Amygdala (tissue), 56 donors: ENCODE measurements at regions not wholly inside any gene's neighbourhood (a gene's known extent, or its start where the extent isn't known, plus 50 kb on each side); places are given as distances from the start of the nearest gene placed in this dataset.
"Not testable (repeated sequence)": the region's sequence is repeated elsewhere in the genome, so short reads cannot be mapped to it uniquely, and the experiment has no call there.

Experiments used
- DNase-seq, 56 donors: peaks; one replicate each; lab custom pipeline; 2025; lab: John Stamatoyannopoulos, UW

DNA sequence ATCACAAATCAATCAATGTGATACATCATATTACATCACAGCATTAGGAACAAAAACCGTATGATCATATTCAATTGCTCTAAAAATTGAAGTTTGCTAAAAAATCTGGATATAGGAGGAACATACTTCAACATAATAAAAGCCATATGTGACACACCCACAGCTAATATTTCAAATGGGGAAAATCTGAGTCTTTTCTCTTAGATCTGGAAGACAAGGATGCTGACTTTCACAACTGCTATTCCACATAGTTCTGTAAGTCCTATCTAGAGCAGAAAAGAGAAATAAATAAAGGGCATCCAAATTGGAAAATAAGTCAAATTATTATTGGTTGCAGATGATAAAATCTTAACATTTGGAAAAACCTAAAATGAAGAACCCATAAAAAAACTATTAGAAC lies 256.8 kb upstream of the SGO1 start:
- no peak for DNase-seq

GRCh38 chr3:20427268-20427667 lies 241.3 kb upstream of the SGO1 start:
- DNase-seq: not testable (repeated sequence)

DNA sequence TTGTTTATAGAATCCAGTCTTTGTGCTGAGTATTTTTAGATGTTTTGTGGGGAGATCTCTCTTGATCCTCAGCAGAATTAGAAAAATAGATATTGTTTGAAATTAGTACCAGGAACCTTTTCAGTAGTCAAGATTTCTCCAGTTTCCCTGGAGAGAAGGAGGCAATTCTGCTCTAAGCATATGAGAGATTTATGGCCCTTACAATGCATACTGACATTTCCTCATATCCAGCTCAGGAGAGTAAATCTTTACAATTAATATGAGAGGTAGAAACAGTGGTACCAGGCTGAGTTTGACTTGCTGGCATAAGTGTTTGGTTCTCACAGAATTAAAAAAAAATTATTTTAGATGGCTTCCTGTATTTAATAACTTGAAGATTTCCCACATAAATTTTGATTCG lies 239.1 kb upstream of the SGO1 start:
- DNase-seq: no peak

GRCh38 chr3:20424086-20424485 lies 238.1 kb upstream of the SGO1 start:
- no peak for DNase-seq

- DNase-seq: no peak
These were observed 236.4 kb upstream of the SGO1 start for GRCh38 chr3:20422391-20422790.

DNA sequence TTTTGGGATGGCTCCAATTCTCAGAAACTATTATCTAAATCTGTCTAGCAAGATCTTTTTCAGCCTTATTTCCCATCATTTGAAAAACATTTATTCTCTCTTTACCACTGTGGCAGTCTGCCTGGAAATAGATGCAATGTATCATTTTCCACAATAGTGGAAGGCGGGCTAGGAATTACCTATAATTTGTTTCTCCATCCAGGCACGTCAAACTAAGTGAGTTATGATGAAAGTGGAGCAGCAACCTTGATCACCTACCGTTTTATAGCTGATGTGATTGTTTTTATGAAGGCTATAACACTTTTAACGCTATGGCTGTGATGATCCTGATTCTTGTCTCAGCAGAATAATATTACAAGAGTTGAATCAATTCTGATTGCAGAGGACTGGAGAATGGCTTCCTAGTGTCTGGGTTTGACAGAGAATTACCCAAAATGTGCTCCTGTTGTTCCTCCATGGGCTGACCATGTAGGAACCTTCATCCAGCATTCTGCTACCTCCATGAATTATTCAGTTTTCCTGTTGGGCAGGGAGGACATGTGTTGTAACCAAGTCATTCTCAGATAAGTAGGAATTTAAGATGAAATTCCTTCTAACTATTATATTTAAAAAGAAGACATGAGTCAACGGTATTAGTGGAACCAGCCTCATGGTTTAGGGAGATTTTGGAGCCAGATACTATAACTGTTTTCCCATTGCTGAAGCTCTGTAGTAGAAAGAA lies 231.5 kb upstream of the SGO1 start:
- DNase-seq: no peak

DNA sequence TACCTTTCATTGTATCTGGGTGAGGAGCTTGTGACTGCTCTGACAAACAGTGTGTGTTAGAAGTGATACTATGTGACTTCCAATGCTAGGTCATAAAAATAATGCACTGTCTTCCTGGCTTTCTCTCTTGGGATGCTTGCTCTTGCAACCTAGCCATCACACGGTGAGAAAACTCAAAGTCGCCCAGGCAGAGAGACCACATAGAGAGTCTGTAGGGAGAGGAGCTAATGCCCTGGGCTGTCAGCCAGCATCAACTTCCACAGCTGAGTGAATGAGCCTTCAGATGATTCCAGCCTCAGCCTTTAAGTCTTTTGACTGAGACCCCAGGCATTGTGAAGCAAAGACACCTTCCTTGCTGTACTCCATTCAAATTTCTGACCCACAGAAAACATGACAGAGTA lies 220.6 kb upstream of the SGO1 start:
- DNase-seq: no peak

DNA sequence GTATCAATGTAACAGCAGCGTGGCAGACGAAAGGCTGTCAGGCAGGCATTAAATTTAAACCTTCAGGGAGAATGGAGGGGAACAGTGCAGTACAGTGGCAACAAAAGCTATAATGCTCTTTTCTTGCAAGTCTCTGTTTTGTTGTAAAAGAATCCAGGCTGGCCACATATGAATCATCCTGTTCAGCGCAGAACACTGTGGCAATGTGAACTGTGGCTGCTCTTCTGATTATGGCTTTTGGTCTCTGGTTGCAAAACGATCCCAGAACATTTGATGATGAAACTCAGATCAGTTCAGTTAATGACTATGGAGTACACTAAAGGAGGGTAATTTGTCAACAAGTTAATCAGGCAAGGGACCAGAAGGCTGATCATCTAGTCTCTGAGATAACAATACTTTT lies 219.7 kb upstream of the SGO1 start:
- DNase-seq: no peak

GRCh38 chr3:20405231-20405630 lies 219.2 kb upstream of the SGO1 start:
- DNase-seq: no peak

- DNase-seq: no peak
These were observed 218.7 kb upstream of the SGO1 start for GRCh38 chr3:20404741-20405100.

DNA sequence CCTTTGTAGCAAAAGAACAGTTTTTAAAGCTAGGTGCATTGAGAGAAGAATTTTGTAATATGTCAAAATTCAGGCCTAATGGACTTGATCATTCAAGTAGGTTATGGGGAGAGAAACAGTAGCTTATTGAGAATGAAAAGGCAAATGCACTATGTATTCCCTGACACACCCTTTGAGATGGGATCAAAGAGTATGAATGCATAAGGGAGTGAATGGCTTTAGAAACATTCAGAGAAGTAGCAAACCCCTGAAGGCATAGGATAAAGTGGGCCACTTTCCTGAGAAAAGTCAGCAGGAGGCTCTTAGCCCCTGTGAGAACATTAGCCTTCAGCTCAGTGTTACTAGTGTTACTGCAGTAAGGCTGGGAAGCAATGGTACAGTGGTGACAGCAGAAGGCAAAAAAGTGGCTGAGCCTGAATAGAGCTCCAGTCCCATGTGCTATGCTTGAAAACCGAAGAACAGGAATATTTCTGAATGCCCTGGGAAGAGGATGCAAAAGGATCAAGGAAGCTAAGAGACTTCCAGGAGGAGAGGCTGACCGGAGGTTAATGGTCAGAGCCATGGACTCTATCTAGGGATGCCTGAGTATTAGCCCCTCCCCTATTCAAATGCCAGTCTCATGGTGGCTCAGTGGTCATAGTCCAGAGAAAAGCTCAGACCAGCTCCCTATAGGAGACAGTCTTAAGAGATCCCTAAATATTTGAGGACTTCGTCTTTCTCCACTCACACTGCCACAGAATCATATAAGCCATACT lies 218.2 kb upstream of the SGO1 start:
- no peak for DNase-seq

GRCh38 chr3:20401253-20401652 lies 215.2 kb upstream of the SGO1 start:
- DNase-seq: no peak

GRCh38 chr3:20400686-20401085 lies 214.7 kb upstream of the SGO1 start:
- DNase-seq: no peak

DNA sequence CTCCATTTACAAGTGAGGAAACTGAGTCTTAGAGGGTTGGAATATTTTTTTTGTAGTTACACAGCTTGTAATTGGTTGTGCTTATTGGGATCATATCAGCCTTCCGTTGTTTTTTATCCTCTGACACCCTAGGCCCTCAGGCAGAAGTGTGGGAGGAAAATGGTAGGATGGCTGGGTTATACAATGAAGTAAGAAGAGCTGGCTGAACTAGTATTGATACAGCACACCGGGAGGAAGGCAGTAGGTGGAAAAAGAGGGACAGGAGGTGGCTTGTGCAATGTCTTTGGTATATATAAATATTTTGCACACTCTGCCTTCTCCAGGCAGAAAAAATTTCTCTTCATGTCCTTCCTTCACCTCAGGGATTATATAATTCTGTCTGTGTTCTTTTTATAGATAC lies 214.3 kb upstream of the SGO1 start:
- DNase-seq: no peak

DNA sequence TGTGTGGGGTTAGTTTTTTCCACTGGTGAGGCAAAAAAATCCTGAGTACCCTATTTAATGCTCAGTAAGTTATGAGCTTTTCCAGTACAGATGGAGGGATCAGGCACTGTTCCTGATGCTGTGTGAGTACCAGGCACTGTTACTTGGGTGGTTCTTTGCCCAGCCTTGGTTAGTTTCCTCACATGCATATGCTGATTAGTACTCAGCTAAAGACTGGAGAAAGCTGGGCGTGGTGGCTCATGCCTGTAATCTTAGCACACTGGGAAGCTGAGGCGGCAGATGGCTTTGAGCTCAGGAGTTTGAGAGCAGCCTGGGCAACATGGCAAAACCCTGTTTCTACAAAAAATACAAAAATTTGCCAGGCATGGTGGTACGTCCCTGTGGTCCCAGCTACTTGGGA lies 210.3 kb upstream of the SGO1 start:
- DNase-seq: no peak

- no peak for DNase-seq
These were observed 209.7 kb upstream of the SGO1 start for GRCh38 chr3:20395692-20396091.

DNA sequence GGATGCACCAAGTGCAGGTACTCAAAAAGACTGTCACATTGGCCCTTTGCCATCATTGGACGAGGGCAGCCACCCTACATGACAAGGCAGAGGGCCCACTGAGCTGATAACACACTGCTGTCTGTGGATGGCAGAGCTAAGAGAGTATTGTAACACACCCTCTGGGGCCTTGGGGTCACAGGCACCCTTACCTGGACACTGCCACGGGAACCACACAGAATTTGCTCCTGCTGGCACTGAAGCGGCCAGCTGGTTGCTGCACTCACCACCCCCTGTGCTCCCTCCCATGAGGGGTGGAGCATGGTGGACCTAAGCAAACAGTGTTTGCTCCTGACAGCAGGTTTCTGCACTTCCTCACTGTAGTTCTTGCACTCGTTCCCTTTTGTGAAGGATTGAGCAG lies 208.2 kb upstream of the SGO1 start:
- DNase-seq: no peak

GRCh38 chr3:20391644-20392043 lies 205.6 kb upstream of the SGO1 start:
- DNase-seq: no peak

- no peak for DNase-seq
These were observed 203.0 kb upstream of the SGO1 start for GRCh38 chr3:20388971-20389370.

GRCh38 chr3:20380295-20380694 lies 194.3 kb upstream of the SGO1 start:
- DNase-seq: no peak

DNA sequence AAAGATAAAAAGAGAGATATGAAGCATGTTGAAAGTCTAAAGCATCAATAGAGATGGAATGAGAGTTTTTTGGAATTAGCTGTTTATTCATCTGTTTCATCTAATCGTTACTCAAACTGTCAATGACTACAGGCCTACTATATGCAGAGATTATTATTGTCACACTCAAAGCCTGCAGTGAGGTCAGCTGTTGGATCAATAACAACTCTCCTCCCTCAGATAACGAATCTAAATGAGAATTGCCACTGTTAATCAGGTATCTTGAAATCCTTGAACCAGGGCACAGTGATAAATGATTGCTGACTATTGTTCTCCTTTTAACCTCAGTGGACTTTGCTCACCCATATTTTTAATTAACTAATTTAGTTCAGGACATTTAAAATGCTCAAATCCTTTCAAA lies 192.3 kb upstream of the SGO1 start:
- no peak for DNase-seq

GRCh38 chr3:20376665-20377217 lies 190.7 kb upstream of the SGO1 start:
- DNase-seq: no peak
